Spinal cord (tissue), 9 donors: ENCODE measurements at regions not wholly inside any gene's neighbourhood (a gene's known extent, or its start where the extent isn't known, plus 50 kb on each side); places are given as distances from the start of the nearest gene placed in this dataset.
A peak's percentile ranks its signal among the peaks of the same experiment; 100 is the strongest.
"Not testable (repeated sequence)": the region's sequence is repeated elsewhere in the genome, so short reads cannot be mapped to it uniquely, and the experiment has no call there.

Experiments
- DNase-seq, 6 donors: peaks; one replicate each; pipeline versions ENCODE4 v3.0.0 to v3.0.0-alpha.2; 2013 to 2015; ENCODE audit warnings: low spot score in 6 of 6, low read depth in 4 of 6
- H3K27ac ChIP-seq: one replicate; pipeline ENCODE4 v1.5.1; 2013; ENCODE audit warnings: low read depth, low read length, control low read depth
- H3K27me3 ChIP-seq: one replicate; pipeline ENCODE4 v1.6.1; 2013; ENCODE audit warnings: low read length; ENCODE audit not compliant: control insufficient read depth, insufficient read depth
- H3K36me3 ChIP-seq: one replicate; pipeline ENCODE4 v1.6.1; 2013; ENCODE audit warnings: low read length; ENCODE audit not compliant: control insufficient read depth, insufficient read depth
- H3K4me1 ChIP-seq: one replicate; pipeline ENCODE4 v1.6.1; 2013; ENCODE audit warnings: low read length; ENCODE audit not compliant: control insufficient read depth, insufficient read depth
- H3K4me3 ChIP-seq: one replicate; pipeline ENCODE4 v1.5.1; 2013; ENCODE audit warnings: low read depth, low read length, control low read depth
- H3K9me3 ChIP-seq: one replicate; pipeline ENCODE4 v1.6.1; 2013; ENCODE audit warnings: low read length; ENCODE audit not compliant: control insufficient read depth, insufficient read depth
- WGBS: methylation state at CpG from one replicate; pipeline ENCODE4 v1.1.5; 2013; ENCODE audit warnings: missing lambda C conversion rate; ENCODE audit not compliant: insufficient coverage; 5-methylcytosine and 5-hydroxymethylcytosine counted together
- donor health status: healthy.

DNA sequence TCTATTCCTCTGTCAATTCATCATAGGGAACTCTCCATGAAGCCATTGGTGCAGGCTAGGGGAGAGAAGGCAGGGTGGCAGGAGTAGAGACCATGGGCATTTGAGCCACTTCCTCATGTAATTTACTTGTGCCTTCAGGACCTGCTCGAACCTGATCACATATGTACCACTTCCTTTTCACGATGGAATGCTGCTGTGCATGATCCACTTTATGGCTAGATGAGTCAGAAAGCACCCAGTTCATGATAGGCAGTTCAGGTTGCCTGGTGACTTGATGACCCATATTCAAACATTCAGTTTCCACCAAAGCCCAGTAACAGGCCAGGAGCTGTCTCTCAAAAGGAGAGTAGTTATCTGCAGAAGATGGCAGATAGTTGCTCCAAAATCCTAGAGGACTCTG lies 166.0 kb downstream of the EVA1A start:
- H3K4me3 ChIP-seq, H3K36me3 ChIP-seq, DNase-seq, H3K9me3 ChIP-seq, H3K4me1 ChIP-seq, H3K27me3 ChIP-seq, H3K27ac ChIP-seq: not testable (repeated sequence)
- 94% methylated on average over 2 of the region's 2 CpGs for WGBS

GRCh38 chr2:75390169-75390568 lies 170.6 kb downstream of the EVA1A start:
- DNase-seq: no peak
- WGBS: 75% methylated on average over 3 of the region's 3 CpGs
- no peaks in the 10 kb centered on the region for H3K36me3 ChIP-seq
- H3K4me3 ChIP-seq: no peak overlapping the region
- H3K9me3 ChIP-seq: no peaks in the 10 kb centered on the region
- no peak overlapping the region for H3K27ac ChIP-seq
- H3K4me1 ChIP-seq: no peaks in the 10 kb centered on the region
- H3K27me3 ChIP-seq: no peaks in the 10 kb centered on the region

- Histone ChIP-seq H3K27ac (no peak overlapping the region), H3K9me3 (no peaks in the 10 kb centered on the region), H3K27me3 (no peaks in the 10 kb centered on the region), H3K4me1 (no peaks in the 10 kb centered on the region), H3K4me3 (no peak overlapping the region), H3K36me3 (no peaks in the 10 kb centered on the region)
- WGBS: no CpG with 5 or more reads among the region's 2 CpGs
- no peak for DNase-seq
Observed at GRCh38 chr2:75389271-75389670, 171.5 kb downstream of the EVA1A start.

DNA sequence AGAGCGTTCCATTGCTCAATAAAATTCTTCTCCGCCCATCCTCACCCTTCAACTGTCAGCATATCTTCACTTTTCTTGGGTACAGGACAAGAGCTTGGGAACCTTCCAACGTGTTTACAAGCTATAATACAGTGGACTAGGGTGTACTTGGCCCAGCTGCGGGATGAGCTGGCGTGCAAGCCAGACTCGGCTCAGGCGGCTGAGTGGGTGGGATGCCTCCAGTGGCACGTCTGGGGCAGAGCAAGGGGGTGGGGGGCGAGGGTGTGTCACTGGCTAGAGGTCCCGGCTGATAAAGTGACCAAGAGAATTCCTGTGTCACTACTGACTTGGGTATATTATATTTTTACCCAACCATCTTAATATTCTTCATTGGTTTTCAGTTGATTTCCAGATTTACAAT lies 179.7 kb downstream of the EVA1A start:
- DNase-seq: no peak
- Histone ChIP-seq H3K4me3 (no peak overlapping the region), H3K36me3 (no peaks in the 10 kb centered on the region), H3K27ac (no peak overlapping the region), H3K27me3 (no peaks in the 10 kb centered on the region), H3K4me1 (no peaks in the 10 kb centered on the region), H3K9me3 (no peaks in the 10 kb centered on the region)
- WGBS: 73% methylated on average over 6 of the region's 10 CpGs

DNA sequence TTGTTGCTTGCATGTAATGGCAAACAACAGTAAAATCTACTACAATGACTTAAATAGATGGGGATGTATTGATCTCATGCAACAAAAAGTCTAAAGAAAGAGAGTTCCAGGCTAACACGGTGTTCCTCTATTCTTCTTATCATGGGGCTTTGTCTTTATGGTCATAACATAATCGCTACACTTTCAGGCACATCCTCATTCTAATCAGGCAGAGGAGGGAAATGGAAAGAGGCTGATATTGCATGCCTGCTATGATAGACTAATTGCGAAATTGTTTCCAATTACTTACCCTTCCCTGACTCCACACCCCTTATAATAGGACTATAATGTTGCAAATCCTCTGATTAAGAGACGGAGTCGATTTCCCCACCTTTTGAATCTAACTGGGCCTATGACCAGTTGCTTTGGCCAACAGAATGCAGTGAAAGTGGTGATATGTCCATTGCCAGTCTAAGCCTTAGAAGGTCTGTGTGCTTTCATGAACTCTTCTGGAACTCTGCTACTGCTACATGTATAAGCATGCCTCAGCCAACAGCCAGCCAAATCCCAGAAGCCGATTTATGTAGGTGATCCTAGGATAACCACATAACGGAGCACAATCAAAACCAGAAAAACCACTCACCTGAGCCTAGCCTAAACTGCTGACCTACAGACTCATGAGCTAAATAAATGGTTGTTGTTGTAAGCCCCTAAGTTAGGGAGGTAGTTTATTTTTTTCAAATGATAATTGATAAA lies 180.3 kb upstream of the TACR1 start:
- no CpG with 5 or more reads among the region's 7 CpGs for WGBS
- no peak for DNase-seq
- Histone ChIP-seq H3K9me3 (no peaks in the 10 kb centered on the region), H3K4me3 (no peak overlapping the region), H3K27me3 (no peaks in the 10 kb centered on the region), H3K4me1 (no peaks in the 10 kb centered on the region), H3K27ac (no peak overlapping the region), H3K36me3 (no peaks in the 10 kb centered on the region)

GRCh38 chr2:75375646-75376582 lies 176.6 kb upstream of the TACR1 start:
- Histone ChIP-seq H3K36me3 (no peaks in the 10 kb centered on the region), H3K27ac (no peak overlapping the region), H3K4me1 (no peaks in the 10 kb centered on the region), H3K4me3 (no peak overlapping the region), H3K27me3 (no peaks in the 10 kb centered on the region), H3K9me3 (no peaks in the 10 kb centered on the region)
- peak in 4 of 6 donors; percentile 4 to 75 (median 37) for DNase-seq
- WGBS: 33% methylated on average over 2 of the region's 3 CpGs

GRCh38 chr2:75374414-75374957 lies 175.2 kb upstream of the TACR1 start:
- H3K27me3 ChIP-seq, H3K36me3 ChIP-seq, H3K4me3 ChIP-seq, H3K9me3 ChIP-seq, H3K27ac ChIP-seq, DNase-seq, H3K4me1 ChIP-seq: not testable (repeated sequence)
- 77% methylated on average over 6 of the region's 6 CpGs for WGBS

DNA sequence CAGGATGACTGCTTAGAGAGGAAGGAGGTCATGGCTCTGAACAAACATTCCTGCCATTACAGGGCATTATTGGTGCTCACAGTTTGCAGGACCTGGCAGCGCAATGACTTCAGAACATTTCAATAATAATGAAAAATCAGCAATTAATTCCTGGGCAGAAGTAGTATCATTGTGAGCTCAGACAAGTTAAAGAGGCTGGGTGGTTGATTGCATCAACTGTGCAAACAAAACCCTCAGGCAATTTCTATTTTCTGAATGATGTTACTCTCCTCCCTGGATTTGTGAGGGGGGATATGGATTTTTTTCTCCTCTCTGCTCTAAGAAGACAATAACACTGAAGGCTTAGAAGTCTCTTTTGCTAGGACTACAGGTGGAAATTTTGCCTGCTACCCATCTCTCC lies 168.1 kb upstream of the TACR1 start:
- no peaks in the 10 kb centered on the region for H3K36me3 ChIP-seq
- H3K4me1 ChIP-seq: no peaks in the 10 kb centered on the region
- H3K27ac ChIP-seq: no peak overlapping the region
- WGBS: no CpG with 5 or more reads among the region's 1 CpG
- no peaks in the 10 kb centered on the region for H3K9me3 ChIP-seq
- no peaks in the 10 kb centered on the region for H3K27me3 ChIP-seq
- H3K4me3 ChIP-seq: no peak overlapping the region
- no peak for DNase-seq

DNA sequence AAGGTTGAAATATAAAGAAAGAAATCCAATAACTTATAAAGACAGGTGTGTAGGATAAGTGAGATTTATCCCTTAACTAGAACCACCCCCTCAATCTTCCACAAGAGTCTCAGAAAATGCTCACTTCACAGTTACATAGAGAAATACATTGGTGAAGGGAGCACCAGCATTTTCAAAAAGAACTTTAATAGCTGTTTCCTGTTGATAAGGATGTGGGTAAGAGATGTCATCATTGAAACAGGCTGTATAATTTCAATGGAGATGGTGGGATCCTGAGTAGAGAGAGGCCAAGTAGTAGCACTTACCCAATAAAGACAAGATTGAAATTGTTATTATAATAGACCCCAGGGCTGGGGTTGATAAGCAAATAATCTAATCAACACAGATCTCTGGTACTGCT lies 162.2 kb upstream of the TACR1 start:
- Histone ChIP-seq H3K27ac (no peak overlapping the region), H3K4me1 (no peaks in the 10 kb centered on the region), H3K9me3 (peaks cover 1% of the 10 kb centered on the region), H3K27me3 (no peaks in the 10 kb centered on the region), H3K4me3 (no peak overlapping the region), H3K36me3 (no peaks in the 10 kb centered on the region)
- DNase-seq: no peak
